ENCODE measurements at regions not wholly inside any gene's neighbourhood (a gene's known extent, or its start where the extent isn't known, plus 50 kb on each side); places are given as distances from the start of the nearest gene placed in this dataset.

- Histone ChIP-seq H3K18ac (ENCODE audit: insufficient read length, low read depth, low read length) (no peak overlapping the region), H4K5ac (ENCODE audit: insufficient read length, low read depth, low read length) (no peak overlapping the region), H3K4me2 (ENCODE audit: insufficient read depth, insufficient read length, low read length) (no peak overlapping the region), H3K9ac (ENCODE audit: extremely low read depth, insufficient read length, low read length) (no peak overlapping the region), H4K20me1 (ENCODE audit: control insufficient read depth, insufficient read depth, insufficient read length) (no peaks in the 10 kb centered on the region), H3K4ac (ENCODE audit: low read depth, low read length) (no peak overlapping the region), H3K4me1 (ENCODE audit: insufficient read depth, low read length) (peaks cover 11% of the 10 kb centered on the region), H3K23me2 (ENCODE audit: insufficient read length, low read depth, low read length, poor library complexity, severe bottlenecking) (no peaks in the 10 kb centered on the region), H3K79me2 (ENCODE audit: insufficient read depth, low read length) (no peaks in the 10 kb centered on the region), H3K14ac (ENCODE audit: insufficient read depth, low read length) (no peak overlapping the region), H3T11ph (ENCODE audit: low read length) (no peak overlapping the region), H3K79me1 (ENCODE audit: insufficient read depth, low read depth, low read length, poor library complexity, severe bottlenecking) (no peaks in the 10 kb centered on the region), H3K27me3 (ENCODE audit: insufficient read depth, low read length) (peaks cover 26% of the 10 kb centered on the region; the same call in 1 of the 2 replicates), H2BK20ac (ENCODE audit: low read depth, low read length, poor library complexity, severe bottlenecking) (no peak overlapping the region), H2BK5ac (ENCODE audit: insufficient read length, low read length) (no peak overlapping the region), H4K91ac (ENCODE audit: insufficient read length, low read depth, low read length) (no peak overlapping the region), H2AK5ac (ENCODE audit: insufficient read length, low read length) (no peak overlapping the region), H2BK15ac (ENCODE audit: low read depth, low read length) (no peak overlapping the region), H2BK120ac (ENCODE audit: low read depth, low read length, poor library complexity, severe bottlenecking) (no peak overlapping the region), H3K9me3 (ENCODE audit: control insufficient read depth, low read depth, low read length) (no peaks in the 10 kb centered on the region), H4K8ac (replicated peaks; ENCODE audit: insufficient read length, low read depth, low read length) (no peak overlapping the region), H2AFZ (ENCODE audit: low read length) (no peak overlapping the region), H3K27ac (ENCODE audit: insufficient read length, low read depth, low read length) (no peak overlapping the region), H3K56ac (ENCODE audit: insufficient read length, low read depth, low read length) (no peak overlapping the region), H2BK12ac (ENCODE audit: insufficient read length, low read depth, low read length) (no peak overlapping the region), H3K23ac (ENCODE audit: insufficient read length, low read depth, low read length) (no peak overlapping the region)
- Mint-ChIP-seq H3K4me1 (peaks cover 36 to 50% of the 10 kb centered on the region in 2 experiments), H3K36me3 (ENCODE audit: insufficient read depth in 1 of 3, low read depth in 3 of 3) (no peaks in the 10 kb centered on the region), H3K27ac (no peak overlapping the region), H3K4me3 (no peak overlapping the region), H3K9me3 (peaks cover 0 to 7% of the 10 kb centered on the region in 2 experiments; a peak in 2 of 5 replicates), H3K27me3 (ENCODE audit: low read depth) (peaks cover 56% of the 10 kb centered on the region)
- TF ChIP-seq CTCF (conservative IDR thresholded peaks at IDR 0.05), result no peak
- DNase-seq, result no peak
- no CpG with 5 or more reads among the region's 5 CpGs for WGBS (ENCODE audit: extremely low coverage, insufficient read length, low lambda C conversion rate)
Observed at GRCh38 chr2:157929871-157930667, 53.9 kb upstream of the ACVR1 start.

Data from H9 (cell line).